ENCODE measurements at regions not wholly inside any gene's neighbourhood (a gene's known extent, or its start where the extent isn't known, plus 50 kb on each side); places are given as distances from the start of the nearest gene placed in this dataset.

DNA sequence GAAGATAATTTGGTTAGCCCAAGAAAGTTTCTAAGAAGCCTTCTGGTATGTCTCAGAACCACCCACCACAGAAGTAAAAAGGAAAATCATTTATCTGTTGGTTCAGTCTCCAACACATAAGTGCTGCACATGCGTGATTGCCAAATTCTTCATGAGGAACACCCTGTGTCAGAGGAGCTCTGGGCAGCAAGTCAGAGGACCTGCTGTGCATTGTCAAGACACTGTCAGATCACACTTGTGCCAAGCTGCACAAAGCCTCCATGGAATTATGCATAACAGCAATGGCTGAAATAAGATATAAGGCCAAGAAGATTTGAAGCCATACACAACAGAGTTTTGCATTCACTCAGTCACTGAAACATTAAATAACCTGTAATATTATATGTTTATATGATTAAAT, 1304.7 kb upstream of the FLRT2 start:
- TF ChIP-seq POLR2A (IDR thresholded peaks at IDR 0.05) (no peak), EP300 (IDR thresholded peaks at IDR 0.05) (no peak), POLR2AphosphoS5 (IDR thresholded peaks at IDR 0.05) (no peak)
- TF ChIP-seq, protein P1, sequence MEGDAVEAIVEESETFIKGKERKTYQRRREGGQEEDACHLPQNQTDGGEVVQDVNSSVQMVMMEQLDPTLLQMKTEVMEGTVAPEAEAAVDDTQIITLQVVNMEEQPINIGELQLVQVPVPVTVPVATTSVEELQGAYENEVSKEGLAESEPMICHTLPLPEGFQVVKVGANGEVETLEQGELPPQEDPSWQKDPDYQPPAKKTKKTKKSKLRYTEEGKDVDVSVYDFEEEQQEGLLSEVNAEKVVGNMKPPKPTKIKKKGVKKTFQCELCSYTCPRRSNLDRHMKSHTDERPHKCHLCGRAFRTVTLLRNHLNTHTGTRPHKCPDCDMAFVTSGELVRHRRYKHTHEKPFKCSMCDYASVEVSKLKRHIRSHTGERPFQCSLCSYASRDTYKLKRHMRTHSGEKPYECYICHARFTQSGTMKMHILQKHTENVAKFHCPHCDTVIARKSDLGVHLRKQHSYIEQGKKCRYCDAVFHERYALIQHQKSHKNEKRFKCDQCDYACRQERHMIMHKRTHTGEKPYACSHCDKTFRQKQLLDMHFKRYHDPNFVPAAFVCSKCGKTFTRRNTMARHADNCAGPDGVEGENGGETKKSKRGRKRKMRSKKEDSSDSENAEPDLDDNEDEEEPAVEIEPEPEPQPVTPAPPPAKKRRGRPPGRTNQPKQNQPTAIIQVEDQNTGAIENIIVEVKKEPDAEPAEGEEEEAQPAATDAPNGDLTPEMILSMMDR (IDR thresholded peaks at IDR 0.05) = no peak
